Stimulated activated CD8-positive, alpha-beta memory T cell treated with anti-CD3 and anti-CD28 coated beads, Interleukin-7, amount 100 ng/mL, for 48 hours (primary cell): ENCODE measurements at regions not wholly inside any gene's neighbourhood (a gene's known extent, or its start where the extent isn't known, plus 50 kb on each side); places are given as distances from the start of the nearest gene placed in this dataset.
"Not testable (repeated sequence)": the region's sequence is repeated elsewhere in the genome, so short reads cannot be mapped to it uniquely, and the experiment has no call there.

Experiments
- DNase-seq, 2 donors: peaks; one replicate each; pipeline ENCODE4 v3.0.0-alpha.2; 2020; ENCODE audit warnings: low read depth in 1 of 2; ENCODE audit errors: extremely low read depth in 1 of 2

DNA sequence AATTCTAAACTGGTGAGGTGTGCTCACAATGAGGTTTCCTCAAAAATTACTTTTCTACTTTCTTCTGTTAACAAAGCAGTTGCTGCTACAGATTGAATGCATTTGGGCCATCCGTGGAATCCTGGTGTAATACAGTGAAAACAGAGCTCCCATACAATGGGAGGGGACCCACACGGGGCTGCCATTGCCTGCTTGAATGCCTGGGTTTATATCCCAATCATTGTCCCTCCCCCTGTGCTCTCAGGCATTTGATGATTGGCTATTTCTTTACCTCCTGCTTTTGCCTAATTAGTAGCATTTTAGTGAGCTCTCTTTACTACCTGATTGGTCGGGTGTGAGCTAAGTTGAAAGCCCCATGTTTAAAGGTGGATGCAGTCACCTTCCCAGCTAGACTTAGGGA is 52.9 kb upstream of the CSF1 start:
- not testable (repeated sequence) for DNase-seq

DNA sequence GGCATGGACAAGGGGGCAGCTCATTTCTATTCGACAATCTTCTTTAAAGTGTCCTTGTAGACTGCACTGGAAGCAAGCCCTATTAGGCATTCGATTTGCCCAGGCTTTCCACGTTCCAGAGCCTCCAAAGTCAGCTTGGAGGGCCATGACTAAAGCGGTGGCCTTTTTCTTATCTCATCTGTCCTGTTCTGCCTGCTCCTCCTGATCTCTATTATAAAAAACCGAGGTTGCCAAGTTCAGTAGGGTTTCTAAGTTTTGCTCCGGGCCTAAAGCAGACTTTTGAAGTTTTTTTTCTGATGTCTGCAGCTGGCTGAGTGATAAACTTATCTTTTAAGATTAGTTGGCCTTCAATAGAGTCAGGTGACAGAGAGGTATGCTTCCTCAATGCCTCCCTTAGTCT is 54.7 kb upstream of the CSF1 start:
- not testable (repeated sequence) for DNase-seq

DNA sequence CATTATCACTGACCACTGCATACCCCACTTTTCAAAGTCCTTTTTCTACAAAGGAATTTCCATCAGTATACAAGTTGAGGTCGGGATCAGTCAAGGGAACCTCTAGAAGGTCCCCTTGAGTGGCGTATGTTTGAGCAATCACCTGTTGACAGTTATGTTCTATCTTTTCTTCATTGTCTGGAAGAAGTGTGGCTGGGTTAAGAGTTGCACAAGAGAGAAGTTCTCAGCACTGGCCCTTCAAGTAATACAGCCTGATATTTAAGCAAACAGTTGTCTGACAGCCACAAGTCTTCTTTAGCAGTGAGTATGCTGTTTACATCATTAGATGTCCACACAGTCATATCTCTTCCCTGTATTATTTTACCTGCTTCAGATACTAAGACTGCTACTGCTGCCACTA is 56.7 kb upstream of the CSF1 start:
- DNase-seq = not testable (repeated sequence)

DNA sequence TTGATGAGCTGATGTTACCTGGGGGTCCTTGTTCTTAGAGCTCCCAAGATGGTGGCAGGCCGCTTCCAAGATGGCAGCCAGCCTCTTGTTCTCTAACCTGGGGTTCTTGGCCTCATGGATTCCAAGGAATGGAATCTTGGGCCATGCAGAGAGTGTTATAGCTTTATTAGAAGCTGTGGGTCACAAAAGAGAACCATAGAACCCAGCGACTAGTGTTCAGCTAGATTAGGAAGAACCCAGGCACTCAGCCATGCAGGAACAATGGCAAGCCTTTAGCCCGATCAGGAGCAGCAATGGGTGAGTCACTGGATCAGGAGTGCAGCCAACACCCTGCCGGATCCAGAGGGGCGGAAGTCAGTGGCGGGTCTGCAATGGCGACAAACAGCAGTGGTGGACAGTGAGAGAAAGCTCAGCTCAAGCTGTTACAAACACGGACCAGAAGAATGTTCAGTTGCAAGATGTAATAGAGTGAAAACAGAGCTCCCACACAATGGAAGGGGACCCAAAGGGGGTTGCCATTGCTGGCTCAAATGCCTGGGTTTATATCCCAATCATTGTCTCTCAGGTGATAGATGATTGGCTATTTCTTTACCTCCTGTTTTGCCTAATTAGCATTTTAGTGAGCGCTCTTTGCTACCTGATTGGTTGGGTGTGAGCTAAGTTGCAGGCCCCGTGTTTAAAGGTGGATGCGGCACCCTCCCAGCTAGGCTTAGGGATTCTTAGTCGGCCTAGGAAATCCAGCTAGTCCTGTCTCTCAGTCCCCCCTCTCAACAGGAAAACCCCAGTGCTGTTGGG is 58.2 kb upstream of the CSF1 start:
- not testable (repeated sequence) for DNase-seq

DNA sequence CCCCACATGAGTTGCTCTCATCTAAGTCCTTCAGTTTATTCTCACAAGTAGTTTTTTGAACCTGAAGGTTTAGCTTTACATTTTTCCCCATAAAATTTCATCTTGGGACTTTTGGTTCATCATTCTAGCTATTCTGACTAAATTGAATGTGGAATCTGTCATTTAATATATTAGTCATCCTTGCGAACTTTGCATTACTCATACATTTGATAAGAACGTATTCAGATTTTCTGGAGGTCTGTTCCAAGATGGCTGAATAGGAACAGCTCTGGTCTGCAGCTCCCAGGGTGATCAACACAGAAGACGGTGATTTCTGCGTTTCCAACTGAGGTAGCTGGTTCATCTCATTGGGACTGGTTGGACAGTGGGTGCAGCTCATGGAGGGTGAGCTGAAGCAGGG is 59.8 kb upstream of the CSF1 start:
- DNase-seq = no peak

DNA sequence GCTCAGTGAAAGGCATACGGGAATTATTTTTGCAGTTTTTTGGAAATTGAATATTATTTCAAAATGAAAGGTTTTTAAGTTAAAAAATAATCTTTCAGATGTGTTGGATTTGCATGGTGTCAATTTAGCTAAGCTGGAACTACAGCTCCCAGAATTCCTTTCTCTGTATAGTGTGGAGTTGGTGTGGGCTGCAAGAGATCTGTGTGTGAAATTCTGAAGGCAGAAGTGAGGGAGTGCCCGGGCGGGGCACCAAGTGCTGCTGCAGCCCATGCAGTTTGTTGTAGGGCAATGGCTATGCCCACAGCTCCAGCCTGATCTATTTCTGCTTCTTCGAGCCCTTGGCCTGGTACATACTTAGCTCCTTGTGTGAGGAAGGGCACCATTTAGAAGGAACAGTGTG is 60.5 kb upstream of the CSF1 start:
- DNase-seq = no peak

DNA sequence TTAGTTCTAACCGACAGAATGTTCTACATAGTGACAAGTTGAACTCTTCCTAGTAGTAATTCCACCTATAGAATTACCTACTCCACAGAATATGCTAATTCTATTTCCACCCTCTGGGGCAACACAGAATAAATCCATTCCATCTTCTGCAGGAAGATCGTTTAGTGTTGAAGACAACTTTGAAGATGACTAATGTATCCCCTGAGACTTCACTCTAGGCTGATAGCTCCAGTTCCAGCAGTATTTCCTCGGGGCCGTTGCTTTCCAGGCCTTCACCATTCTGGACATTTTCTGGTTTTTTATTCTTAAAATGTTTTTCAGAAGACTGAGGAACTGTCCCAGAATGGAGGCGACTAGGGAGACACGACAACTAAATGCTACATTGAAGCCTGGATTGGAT is 61.0 kb upstream of the CSF1 start:
- DNase-seq = no peak

DNA sequence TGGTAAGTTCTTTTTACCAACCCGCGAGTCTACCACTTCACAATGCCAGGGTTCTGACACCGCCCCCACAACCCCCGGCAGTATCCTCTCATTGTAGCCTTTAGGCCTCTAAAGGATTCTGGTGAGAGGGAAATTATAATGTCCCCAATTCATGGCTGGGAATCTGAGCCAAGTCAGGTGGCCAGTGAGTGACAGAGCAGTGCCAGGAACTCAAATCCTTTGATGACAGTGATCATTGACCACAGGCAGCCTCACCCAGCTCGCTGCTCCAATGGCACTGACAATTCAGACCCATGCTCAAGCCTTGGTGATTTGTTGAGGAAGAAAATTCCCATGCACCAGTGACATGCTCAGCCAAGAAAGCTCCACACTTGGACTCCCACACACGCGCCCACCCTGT is 63.4 kb upstream of the CSF1 start:
- no peak for DNase-seq

DNA sequence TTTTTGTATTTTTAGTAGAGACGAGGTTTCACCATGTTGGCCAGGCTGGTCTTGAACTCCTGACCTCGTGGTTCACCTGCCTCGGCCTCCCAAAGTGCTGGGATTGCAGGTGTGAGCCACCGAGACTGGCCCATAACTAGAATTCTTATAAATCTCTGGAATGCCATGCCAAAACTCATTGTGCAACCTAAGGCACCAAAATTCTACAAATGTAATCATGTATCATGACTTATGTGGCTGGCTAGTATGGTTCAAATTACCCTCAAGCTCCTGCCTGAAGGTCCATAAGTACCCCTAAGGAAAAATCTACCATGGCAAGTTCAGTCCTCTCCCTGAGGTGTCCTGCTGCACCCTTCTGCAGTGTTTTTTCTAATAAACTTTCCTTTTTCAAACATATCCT is 63.8 kb upstream of the CSF1 start:
- DNase-seq = no peak

DNA sequence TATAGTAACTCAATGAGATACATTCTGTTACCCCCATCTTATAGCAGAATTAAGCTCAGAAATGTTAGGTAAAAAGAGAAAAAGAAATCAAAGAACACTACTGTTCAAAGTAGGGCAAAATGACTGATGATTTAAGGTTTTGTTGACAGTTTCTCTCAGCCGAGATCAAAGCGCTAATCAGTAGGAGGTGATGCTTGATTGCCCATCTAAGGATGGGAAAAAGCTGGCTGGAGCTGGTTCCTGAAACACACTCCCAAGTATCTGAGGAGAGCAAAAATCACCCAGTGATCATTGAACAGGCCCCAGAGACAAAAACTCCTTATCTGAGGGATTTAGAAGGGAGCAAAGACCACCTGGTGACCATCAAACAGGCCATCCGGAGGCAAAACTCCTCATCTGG is 64.5 kb upstream of the CSF1 start:
- DNase-seq = no peak

DNA sequence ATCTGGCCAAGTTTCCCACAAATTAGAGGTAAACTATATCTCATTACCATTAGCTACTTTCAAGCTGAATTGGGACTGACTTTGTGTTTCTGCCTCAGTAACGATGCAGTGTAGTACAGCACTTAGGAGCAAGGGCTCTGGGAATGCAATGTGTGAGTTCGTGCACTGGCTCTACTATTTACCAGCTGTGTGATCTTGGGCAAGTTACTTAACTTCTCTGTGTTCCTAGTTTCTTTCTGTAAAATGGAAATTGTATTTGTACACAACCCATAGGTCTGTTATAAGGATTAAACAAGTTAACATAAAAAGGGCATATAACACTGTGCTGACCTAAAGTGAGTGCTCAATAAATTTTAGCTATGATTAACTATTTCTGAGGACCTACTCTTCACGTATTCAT is 65.0 kb upstream of the CSF1 start:
- DNase-seq = no peak

DNA sequence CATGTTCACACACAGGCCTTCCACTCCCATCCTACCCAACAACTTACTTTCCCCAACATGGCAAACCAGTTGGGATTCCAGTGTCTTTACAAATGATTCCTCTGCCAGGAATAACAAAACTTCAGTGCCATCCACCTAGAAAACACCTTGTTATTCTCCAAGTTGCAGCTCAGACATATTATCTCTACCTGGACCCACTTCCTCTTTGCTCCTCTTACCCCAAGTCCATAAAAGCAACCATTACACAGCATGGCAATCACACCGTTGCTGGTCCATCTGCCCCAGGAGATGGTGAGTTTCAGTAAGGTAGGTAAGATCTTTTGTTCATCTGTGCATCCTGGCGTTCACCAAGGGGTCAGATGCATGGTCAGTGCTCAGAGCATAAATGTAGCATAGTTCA is 66.0 kb upstream of the CSF1 start:
- no peak for DNase-seq

DNA sequence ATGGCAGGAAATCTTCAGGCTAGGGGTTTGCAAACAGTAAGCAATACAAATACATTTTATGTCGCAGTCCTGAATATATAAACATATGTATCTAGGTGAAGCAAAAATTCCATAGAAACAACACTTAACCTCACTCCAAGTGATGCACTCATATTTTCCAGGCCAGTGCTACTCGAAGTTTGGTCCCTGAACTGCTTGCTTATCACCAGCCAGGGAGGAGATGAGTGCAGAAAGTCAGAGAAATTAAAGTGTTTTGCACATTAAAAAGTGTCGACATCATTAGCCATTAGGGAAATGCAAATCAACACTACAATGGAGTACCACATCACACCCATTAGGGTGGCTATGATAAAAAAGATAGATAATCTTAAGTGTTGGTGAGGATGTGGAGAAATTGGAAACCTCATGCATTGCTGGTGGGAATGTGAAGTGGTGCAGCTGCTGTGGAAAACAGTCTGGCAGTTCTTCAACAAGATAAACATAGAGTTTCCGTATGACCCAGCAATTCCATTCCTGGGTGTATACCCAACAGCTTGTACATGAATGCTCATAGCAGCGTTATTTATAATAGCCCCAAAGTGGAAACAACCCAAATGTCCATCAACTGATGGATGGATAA is 70.5 kb upstream of the CSF1 start:
- no peak for DNase-seq

DNA sequence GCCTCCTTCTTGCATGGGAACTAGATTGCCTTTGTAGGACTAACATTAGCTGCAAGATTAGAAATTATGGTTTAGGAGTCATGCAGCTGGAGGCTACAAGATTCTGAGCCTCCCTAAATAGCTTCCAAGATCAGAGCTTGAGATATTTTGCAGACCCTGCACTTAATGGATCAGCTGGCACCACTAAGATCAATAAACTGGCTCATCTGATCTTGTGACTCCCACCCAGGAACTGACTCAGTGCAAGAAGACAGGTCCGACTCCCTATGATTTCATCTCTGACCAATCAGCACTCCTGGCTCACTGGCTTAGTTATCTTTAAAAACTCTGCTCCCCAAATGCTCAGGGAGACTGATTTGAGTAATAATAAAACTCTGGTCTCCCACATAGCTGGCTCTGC is 71.4 kb upstream of the CSF1 start:
- DNase-seq = not testable (repeated sequence)

DNA sequence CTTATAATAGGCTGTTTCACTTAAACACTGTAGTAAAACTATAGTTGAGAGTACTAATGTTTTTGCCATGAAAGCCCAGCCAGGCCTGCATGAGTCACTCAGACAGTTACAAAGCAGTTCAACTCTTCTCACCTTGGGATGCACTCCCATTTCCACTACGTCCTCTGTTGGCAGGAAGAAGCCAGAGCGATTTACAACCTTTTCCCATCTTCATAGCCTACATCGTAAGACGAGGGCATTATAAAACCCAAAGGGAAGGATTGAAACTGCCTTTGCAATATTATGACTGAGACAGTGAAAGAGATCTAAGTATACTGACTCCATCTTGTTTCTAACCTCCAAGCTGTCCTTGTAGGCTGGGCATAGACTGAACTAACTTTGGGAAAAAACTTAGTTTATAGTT is 71.8 kb upstream of the CSF1 start:
- DNase-seq = no peak

DNA sequence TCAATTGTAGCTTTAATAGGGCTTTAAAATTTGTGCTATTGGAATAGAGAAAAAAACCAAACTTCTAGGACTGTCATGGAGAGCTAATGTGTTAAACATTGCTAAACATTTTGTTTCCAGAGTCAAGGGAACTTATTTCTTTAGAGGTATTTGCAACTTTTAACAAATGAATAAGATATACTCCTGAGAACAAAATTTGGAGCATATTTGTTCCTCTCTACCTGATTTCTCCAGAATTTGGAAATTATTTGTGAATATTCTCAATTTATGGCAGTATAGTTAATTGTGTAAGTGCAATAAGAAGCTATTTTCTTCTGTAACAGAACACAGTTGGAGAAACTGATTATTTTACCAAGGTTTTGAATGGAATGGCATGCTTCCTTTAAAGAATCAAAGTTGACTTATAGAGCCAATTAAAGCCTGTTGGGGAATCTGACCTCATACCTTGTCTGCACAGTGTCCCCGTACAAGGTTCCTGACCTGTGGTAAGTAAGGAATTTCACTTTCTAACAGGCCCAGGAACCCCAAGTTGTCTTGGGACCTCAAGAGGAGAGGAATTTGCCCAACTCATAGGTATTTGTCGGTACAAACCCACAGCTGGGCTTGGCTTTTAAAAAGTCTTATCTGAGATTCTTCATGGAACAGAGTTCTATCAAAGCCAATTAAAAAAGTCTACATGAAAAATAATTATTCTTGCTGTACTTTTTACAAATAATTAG is 72.6 kb upstream of the CSF1 start:
- DNase-seq = no peak

DNA sequence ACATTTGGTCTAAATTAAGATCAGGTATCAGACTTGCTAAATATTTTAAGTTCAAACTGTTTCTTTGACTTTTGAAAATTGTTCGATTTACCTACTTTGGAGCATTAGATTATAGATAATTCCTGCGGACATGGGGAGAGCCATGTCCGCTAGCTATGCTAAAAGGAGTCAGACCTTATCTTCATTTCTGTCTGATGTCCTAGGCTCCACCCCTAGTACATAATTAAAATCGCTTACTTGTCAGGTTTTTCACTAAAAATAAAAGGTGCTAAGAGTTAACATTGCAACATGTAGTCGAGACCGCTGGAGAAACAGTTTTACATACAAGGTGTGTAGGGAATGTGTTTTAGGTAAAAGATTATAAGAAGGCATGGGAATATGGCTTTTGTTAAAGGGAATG is 71.9 kb upstream of the EPS8L3 start:
- not testable (repeated sequence) for DNase-seq

DNA sequence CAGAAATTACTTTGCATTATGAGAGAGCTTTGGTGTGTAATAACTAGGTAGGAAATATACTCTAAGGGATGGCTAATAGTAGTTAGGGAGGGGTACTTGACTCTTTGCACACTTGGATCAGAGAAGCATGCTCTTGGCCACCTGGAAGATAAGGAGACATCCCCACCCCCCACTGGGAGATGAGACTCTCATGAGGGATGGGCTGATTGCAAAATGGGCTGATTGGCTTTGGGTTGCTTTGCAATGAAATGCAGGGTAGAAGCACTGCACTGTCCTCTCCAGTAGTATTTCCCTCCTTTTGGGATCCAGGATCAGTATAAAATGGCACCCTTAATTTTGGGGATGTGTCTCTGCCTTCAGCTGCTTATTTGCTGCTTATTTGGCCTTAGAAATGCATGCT is 71.2 kb upstream of the EPS8L3 start:
- DNase-seq = no peak

DNA sequence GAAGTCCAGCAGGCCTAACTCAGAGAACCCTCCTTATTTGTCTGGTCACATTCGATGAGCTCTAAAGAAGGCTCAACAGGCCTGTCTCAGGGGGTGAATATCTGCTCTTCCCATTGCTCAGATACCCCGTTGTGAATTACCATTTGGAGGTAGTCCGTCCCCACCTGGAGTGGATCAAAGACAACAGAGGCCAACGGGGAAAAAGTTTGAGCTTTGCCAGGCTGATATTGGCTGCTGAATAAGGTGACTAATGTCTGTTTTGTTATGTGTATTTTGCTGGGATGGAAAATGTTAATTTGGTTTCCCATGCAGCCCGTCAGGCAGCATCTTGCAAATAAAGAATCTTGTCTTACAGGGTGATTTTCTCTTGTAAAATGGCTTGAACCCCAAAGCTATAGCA is 69.2 kb upstream of the EPS8L3 start:
- DNase-seq = no peak

DNA sequence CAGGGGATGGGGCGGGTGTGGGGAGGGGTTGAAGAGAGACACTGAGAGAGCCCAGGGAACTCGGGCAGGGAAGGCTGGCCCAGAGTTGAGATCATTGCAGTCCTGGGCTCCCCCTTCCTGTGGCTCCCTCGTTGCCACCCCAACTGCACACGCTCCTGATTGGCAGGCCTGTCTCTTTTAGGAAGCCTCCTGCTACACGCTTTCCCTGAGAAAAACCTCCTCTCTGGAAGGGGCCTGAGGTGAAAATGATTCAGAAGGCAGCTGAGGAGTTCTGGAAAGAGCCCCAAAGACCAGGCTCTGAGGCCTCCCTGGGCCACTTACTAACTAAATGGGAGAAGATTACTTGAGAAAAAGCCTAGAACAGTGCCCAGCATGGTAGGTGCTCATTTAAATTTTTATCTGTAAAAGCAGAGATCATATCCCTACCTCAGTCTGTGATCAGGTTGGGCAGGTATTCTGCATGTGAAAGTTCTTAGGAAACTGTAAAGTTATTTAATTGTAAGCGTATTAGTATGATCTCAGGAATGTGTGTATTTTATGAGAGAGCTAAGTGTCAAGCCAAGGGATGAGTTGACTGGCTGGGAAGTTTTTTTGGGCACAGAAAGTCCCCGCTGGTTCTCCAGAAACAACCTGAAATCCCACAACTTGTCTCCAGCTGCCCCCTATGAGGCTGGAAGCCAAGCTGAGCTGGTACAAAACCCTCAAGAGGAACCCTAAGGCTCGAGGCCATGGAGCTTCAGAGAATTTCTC is 65.2 kb upstream of the EPS8L3 start:
- no peak for DNase-seq

DNA sequence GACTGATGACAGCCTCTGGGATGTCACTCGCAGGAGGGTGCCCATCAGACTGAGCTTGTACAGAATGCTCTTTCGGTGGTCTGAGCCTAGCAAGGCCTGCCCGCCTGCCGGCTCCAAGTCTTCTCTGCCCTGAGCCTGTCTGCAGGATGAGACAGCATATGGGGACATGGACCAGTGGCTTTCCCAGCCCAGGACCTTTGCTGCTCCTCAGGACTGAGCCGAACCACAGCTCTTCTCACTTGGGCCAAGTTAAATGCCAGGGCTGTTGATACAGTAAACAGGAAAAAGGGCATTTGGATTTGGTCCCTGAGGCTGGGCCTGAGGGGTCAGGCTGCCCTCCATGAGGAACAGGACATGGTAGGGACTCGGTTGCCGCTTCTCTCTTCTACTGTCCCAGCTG is 64.3 kb upstream of the EPS8L3 start:
- no peak for DNase-seq
